Osteocyte (in vitro differentiated cells): ENCODE measurements at regions not wholly inside any gene's neighbourhood (a gene's known extent, or its start where the extent isn't known, plus 50 kb on each side); places are given as distances from the start of the nearest gene placed in this dataset.
A peak's percentile ranks its signal among the peaks of the same experiment; 100 is the strongest.

Experiments used
- DNase-seq: peaks from one replicate; pipeline ENCODE4 v3.0.0; 2021; ENCODE audit warnings: mixed read lengths; ENCODE audit not compliant: unreplicated experiment; ENCODE audit errors: extremely low spot score
- H3K27ac Mint-ChIP-seq: one replicate; pipeline ENCODE4 v1.8.0; 2021; ENCODE audit warnings: mild to moderate bottlenecking, mixed read lengths; ENCODE audit not compliant: unreplicated experiment
- H3K27me3 Mint-ChIP-seq: one replicate; pipeline ENCODE4 v1.8.0; 2021; ENCODE audit warnings: mixed read lengths; ENCODE audit not compliant: unreplicated experiment
- H3K36me3 Mint-ChIP-seq: one replicate; pipeline ENCODE4 v1.8.0; 2021; ENCODE audit warnings: mixed read lengths; ENCODE audit not compliant: unreplicated experiment
- H3K4me1 Mint-ChIP-seq: one replicate; pipeline ENCODE4 v1.8.0; 2021; ENCODE audit warnings: mixed read lengths; ENCODE audit not compliant: unreplicated experiment
- H3K4me3 Mint-ChIP-seq: one replicate; pipeline ENCODE4 v1.8.0; 2021; ENCODE audit warnings: mild to moderate bottlenecking, moderate library complexity, mixed read lengths; ENCODE audit not compliant: unreplicated experiment
- H3K9me3 Mint-ChIP-seq: one replicate; pipeline ENCODE4 v1.8.0; 2021; ENCODE audit warnings: mixed read lengths; ENCODE audit not compliant: unreplicated experiment
- CTCF ChIP-seq: fragments of 200-600 bp; sonication (generic); IDR thresholded peaks from 2 replicates; pipeline ENCODE4 v1.5.0; 2021; ENCODE audit warnings: antibody characterized with exemption, mild to moderate bottlenecking, moderate library complexity

DNA sequence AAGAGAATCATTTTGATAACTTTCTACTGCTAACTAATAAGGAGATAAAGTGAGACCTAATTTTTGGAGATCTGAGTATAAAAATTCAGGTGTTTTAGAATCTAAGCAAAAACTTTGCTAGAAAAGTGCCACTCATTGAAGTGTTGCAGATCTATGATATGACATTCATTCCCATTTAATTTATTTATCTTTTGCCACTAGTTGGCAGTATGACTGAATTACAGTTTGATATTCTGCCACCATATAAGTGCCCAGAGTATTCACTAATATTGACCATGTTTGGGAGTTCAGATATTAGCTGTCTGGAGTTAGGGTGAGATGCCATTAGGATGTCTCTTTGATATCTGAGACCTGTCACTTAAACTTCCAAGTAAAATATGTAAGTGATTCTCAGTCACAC, 251.3 kb upstream of the GBE1 start:
- H3K4me1 Mint-ChIP-seq: no peaks in the 10 kb centered on the region
- H3K4me3 Mint-ChIP-seq: no peak overlapping the region
- peaks cover 3% of the 10 kb centered on the region for H3K9me3 Mint-ChIP-seq
- no peak overlapping the region for H3K27ac Mint-ChIP-seq
- DNase-seq: no peak
- peak; percentile 33 for TF ChIP-seq CTCF
- H3K36me3 Mint-ChIP-seq: no peaks in the 10 kb centered on the region
- H3K27me3 Mint-ChIP-seq: no peaks in the 10 kb centered on the region

- H3K27ac Mint-ChIP-seq: no peak overlapping the region
- no peak for TF ChIP-seq CTCF
- no peaks in the 10 kb centered on the region for H3K4me1 Mint-ChIP-seq
- peaks cover 3% of the 10 kb centered on the region for H3K36me3 Mint-ChIP-seq
- peaks cover 12% of the 10 kb centered on the region for H3K9me3 Mint-ChIP-seq
- H3K4me3 Mint-ChIP-seq: no peak overlapping the region
- H3K27me3 Mint-ChIP-seq: no peaks in the 10 kb centered on the region
- DNase-seq: no peak
Observed at GRCh38 chr3:82011336-82011735, 249.9 kb upstream of the GBE1 start.

DNA sequence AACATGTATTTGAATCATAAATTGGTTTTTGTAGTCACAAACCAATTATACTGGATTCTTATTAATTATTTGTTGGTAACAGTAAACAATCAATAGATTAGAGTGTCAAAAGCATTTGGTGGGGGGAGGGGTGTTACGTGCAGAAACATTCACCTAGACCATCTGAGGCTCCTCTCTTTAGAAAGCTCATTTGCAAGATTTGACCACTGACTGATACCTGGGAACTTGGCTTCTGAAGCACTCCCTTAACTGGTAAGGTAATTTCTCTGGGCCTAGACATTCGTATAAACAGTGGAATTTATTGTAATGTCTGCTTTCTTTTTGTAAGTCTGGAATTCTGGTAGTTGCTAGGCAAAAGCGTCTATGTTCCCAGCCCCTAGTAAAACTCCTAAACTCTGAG, 243.8 kb upstream of the GBE1 start:
- no peak overlapping the region for H3K27ac Mint-ChIP-seq
- peaks cover 13% of the 10 kb centered on the region for H3K4me1 Mint-ChIP-seq
- DNase-seq: no peak
- peaks cover 3% of the 10 kb centered on the region for H3K36me3 Mint-ChIP-seq
- H3K9me3 Mint-ChIP-seq: peaks cover 12% of the 10 kb centered on the region
- TF ChIP-seq CTCF: no peak
- no peak overlapping the region for H3K4me3 Mint-ChIP-seq
- H3K27me3 Mint-ChIP-seq: no peaks in the 10 kb centered on the region

DNA sequence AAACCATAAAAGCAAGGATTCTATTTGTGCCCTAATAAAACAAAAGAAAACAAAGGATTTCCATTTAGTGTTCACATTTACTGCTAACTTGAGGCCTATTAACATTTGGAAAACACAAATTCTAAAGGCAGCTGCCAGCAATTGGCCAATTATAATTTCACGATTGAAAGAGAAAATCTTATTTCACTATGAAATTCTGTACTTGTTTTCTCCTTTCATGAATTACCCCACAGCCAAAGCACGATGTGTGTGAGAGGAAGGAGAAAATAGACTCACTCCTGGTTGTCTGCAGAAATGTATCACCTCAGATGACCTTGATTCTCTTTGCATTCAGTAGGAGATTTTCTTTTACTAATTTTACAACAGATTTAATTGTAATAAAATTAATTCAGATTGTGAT, 242.8 kb upstream of the GBE1 start:
- Mint-ChIP-seq H3K4me1 (peaks cover 13% of the 10 kb centered on the region), H3K9me3 (peaks cover 12% of the 10 kb centered on the region), H3K27me3 (no peaks in the 10 kb centered on the region), H3K4me3 (no peak overlapping the region), H3K36me3 (peaks cover 3% of the 10 kb centered on the region), H3K27ac (no peak overlapping the region)
- DNase-seq: no peak
- no peak for TF ChIP-seq CTCF

GRCh38 chr3:82002986-82003642, 241.7 kb upstream of the GBE1 start:
- H3K36me3 Mint-ChIP-seq: peaks cover 3% of the 10 kb centered on the region
- H3K4me3 Mint-ChIP-seq: no peak overlapping the region
- TF ChIP-seq CTCF: no peak
- no peaks in the 10 kb centered on the region for H3K27me3 Mint-ChIP-seq
- DNase-seq: no peak
- H3K27ac Mint-ChIP-seq: no peak overlapping the region
- peaks cover 15% of the 10 kb centered on the region for H3K4me1 Mint-ChIP-seq
- H3K9me3 Mint-ChIP-seq: peaks cover 9% of the 10 kb centered on the region
